ENCODE measurements at regions not wholly inside any gene's neighbourhood (a gene's known extent, or its start where the extent isn't known, plus 50 kb on each side); places are given as distances from the start of the nearest gene placed in this dataset.

DNA sequence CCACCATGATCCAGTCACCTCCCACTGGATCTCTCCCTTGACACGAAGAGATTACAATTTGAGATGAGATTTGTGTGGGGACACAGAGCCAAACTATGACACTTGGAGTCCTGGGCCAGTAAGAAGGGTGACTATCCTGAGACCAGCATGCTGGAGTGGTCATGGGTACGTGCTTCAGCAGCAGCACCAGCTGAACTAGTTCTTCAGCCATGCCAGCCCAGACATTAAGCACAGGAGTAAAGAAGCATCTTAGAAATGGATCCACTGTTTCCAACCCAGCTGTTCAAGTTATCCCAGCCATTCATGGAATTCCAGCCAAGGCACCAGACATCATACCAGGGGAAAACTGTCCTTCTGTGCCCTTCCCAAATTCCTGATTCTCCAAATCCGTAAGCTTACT is 370.0 kb downstream of the MAFB start:
- TF ChIP-seq, protein P1, sequence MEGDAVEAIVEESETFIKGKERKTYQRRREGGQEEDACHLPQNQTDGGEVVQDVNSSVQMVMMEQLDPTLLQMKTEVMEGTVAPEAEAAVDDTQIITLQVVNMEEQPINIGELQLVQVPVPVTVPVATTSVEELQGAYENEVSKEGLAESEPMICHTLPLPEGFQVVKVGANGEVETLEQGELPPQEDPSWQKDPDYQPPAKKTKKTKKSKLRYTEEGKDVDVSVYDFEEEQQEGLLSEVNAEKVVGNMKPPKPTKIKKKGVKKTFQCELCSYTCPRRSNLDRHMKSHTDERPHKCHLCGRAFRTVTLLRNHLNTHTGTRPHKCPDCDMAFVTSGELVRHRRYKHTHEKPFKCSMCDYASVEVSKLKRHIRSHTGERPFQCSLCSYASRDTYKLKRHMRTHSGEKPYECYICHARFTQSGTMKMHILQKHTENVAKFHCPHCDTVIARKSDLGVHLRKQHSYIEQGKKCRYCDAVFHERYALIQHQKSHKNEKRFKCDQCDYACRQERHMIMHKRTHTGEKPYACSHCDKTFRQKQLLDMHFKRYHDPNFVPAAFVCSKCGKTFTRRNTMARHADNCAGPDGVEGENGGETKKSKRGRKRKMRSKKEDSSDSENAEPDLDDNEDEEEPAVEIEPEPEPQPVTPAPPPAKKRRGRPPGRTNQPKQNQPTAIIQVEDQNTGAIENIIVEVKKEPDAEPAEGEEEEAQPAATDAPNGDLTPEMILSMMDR (IDR thresholded peaks at IDR 0.05): no peak
- no peak for TF ChIP-seq POLR2A (IDR thresholded peaks at IDR 0.05)

Data from body of pancreas (tissue), 4 donors.